ENCODE measurements at regions not wholly inside any gene's neighbourhood (a gene's known extent, or its start where the extent isn't known, plus 50 kb on each side); places are given as distances from the start of the nearest gene placed in this dataset.

- H3K27ac ChIP-seq (ENCODE audit: low read depth, low read length), result no peak overlapping the region
- no peaks in the 10 kb centered on the region for H3K36me3 ChIP-seq (ENCODE audit: low read length)
- no peak overlapping the region for H3K4me3 ChIP-seq (ENCODE audit: insufficient read depth, low read length, poor library complexity, severe bottlenecking)
- H2AFZ ChIP-seq (ENCODE audit: low read depth, low read length, severe bottlenecking), result no peak overlapping the region
- no peak overlapping the region for H3K4me2 ChIP-seq (ENCODE audit: low read depth, low read length, poor library complexity, severe bottlenecking)
- no peaks in the 10 kb centered on the region for H3F3A ChIP-seq (ENCODE audit: insufficient read depth)
- H3K27me3 ChIP-seq (ENCODE audit: low read length), result no peaks in the 10 kb centered on the region
- no peak overlapping the region for H3K9ac ChIP-seq (ENCODE audit: low read length)
- no peaks in the 10 kb centered on the region for H3K9me2 ChIP-seq (replicated peaks; ENCODE audit: insufficient read depth, low read length)
- no peaks in the 10 kb centered on the region for H3K9me3 ChIP-seq (ENCODE audit: insufficient read depth, low read length)
- no peaks in the 10 kb centered on the region for H3K79me2 ChIP-seq (ENCODE audit: insufficient read depth, low read length)
- TF ChIP-seq EZH2phosphoT487 (conservative IDR thresholded peaks at IDR 0.05; ENCODE audit: low read length), result no peak
- TF ChIP-seq, protein P1, sequence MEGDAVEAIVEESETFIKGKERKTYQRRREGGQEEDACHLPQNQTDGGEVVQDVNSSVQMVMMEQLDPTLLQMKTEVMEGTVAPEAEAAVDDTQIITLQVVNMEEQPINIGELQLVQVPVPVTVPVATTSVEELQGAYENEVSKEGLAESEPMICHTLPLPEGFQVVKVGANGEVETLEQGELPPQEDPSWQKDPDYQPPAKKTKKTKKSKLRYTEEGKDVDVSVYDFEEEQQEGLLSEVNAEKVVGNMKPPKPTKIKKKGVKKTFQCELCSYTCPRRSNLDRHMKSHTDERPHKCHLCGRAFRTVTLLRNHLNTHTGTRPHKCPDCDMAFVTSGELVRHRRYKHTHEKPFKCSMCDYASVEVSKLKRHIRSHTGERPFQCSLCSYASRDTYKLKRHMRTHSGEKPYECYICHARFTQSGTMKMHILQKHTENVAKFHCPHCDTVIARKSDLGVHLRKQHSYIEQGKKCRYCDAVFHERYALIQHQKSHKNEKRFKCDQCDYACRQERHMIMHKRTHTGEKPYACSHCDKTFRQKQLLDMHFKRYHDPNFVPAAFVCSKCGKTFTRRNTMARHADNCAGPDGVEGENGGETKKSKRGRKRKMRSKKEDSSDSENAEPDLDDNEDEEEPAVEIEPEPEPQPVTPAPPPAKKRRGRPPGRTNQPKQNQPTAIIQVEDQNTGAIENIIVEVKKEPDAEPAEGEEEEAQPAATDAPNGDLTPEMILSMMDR (IDR thresholded peaks at IDR 0.05; ENCODE audit: insufficient read depth, low read length, poor library complexity, severe bottlenecking), result no peak
- no peaks in the 10 kb centered on the region for H4K20me1 ChIP-seq (ENCODE audit: low read depth, low read length)
These were observed 107.2 kb upstream of the ANO1 start for GRCh38 chr11:69970785-69971535.

DNA sequence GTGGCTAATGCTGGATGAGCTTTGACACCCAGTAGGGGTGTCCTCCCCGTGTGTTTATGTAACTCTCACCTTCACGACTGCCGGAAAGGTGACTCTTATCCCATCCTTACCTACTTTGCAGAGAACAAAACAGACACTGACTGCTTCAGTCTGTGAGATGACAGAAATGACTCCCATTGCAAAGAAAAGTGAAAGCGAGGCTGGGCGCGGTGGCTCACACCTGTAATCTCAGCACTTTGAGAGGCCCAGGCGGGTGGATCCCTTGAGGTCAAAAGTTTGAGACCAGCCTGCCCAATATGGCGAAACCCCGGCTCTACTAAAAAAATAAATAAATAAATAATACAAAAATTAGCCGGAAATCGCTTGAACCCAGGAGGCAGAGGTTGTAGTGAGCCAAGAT lies 106.4 kb upstream of the ANO1 start:
- no peaks in the 10 kb centered on the region for H3K9me2 ChIP-seq (replicated peaks; ENCODE audit: insufficient read depth, low read length)
- no peak overlapping the region for H3K27ac ChIP-seq (ENCODE audit: low read depth, low read length)
- no peaks in the 10 kb centered on the region for H3K79me2 ChIP-seq (ENCODE audit: insufficient read depth, low read length)
- H3F3A ChIP-seq (ENCODE audit: insufficient read depth), result no peaks in the 10 kb centered on the region
- no peaks in the 10 kb centered on the region for H3K27me3 ChIP-seq (ENCODE audit: low read length)
- H4K20me1 ChIP-seq (ENCODE audit: low read depth, low read length), result no peaks in the 10 kb centered on the region
- H3K4me3 ChIP-seq (ENCODE audit: insufficient read depth, low read length, poor library complexity, severe bottlenecking), result no peak overlapping the region
- no peak overlapping the region for H3K9ac ChIP-seq (ENCODE audit: low read length)
- H3K4me2 ChIP-seq (ENCODE audit: low read depth, low read length, poor library complexity, severe bottlenecking), result no peak overlapping the region
- TF ChIP-seq, protein P1 (IDR thresholded peaks at IDR 0.05; ENCODE audit: insufficient read depth, low read length, poor library complexity, severe bottlenecking), result no peak
- no peak for TF ChIP-seq EZH2phosphoT487 (conservative IDR thresholded peaks at IDR 0.05; ENCODE audit: low read length)
- H2AFZ ChIP-seq (ENCODE audit: low read depth, low read length, severe bottlenecking), result no peak overlapping the region
- no peaks in the 10 kb centered on the region for H3K9me3 ChIP-seq (ENCODE audit: insufficient read depth, low read length)
- no peaks in the 10 kb centered on the region for H3K36me3 ChIP-seq (ENCODE audit: low read length)

- TF ChIP-seq, protein P1 (IDR thresholded peaks at IDR 0.05; ENCODE audit: insufficient read depth, low read length, poor library complexity, severe bottlenecking), result no peak
- no peak for TF ChIP-seq EZH2phosphoT487 (conservative IDR thresholded peaks at IDR 0.05; ENCODE audit: low read length)
- Histone ChIP-seq H3K9ac (ENCODE audit: low read length) (no peak overlapping the region), H3K9me3 (ENCODE audit: insufficient read depth, low read length) (no peaks in the 10 kb centered on the region), H3K27me3 (ENCODE audit: low read length) (no peaks in the 10 kb centered on the region), H3K9me2 (replicated peaks; ENCODE audit: insufficient read depth, low read length) (no peaks in the 10 kb centered on the region), H3K27ac (ENCODE audit: low read depth, low read length) (no peak overlapping the region), H3K4me2 (ENCODE audit: low read depth, low read length, poor library complexity, severe bottlenecking) (no peak overlapping the region), H3K4me3 (ENCODE audit: insufficient read depth, low read length, poor library complexity, severe bottlenecking) (no peak overlapping the region), H4K20me1 (ENCODE audit: low read depth, low read length) (no peaks in the 10 kb centered on the region), H2AFZ (ENCODE audit: low read depth, low read length, severe bottlenecking) (no peak overlapping the region), H3F3A (ENCODE audit: insufficient read depth) (no peaks in the 10 kb centered on the region), H3K79me2 (ENCODE audit: insufficient read depth, low read length) (no peaks in the 10 kb centered on the region), H3K36me3 (ENCODE audit: low read length) (no peaks in the 10 kb centered on the region)
These were observed 105.7 kb upstream of the ANO1 start for GRCh38 chr11:69972351-69972802.
